Hematopoietic multipotent progenitor cell treated with erythropoietin and hydrocortisone succinate and interleukin-3 and kit ligand, for 6 days (in vitro differentiated cells): ENCODE measurements at regions not wholly inside any gene's neighbourhood (a gene's known extent, or its start where the extent isn't known, plus 50 kb on each side); places are given as distances from the start of the nearest gene placed in this dataset.

Source experiments
- DNase-seq: peaks from one replicate; pipeline ENCODE4 v3.0.0-alpha.2; 2015

- DNase-seq: no peak
These were observed 183.8 kb upstream of the GSC start for GRCh38 chr14:94953541-94954260.

- DNase-seq: no peak
These were observed 182.2 kb upstream of the GSC start for GRCh38 chr14:94952097-94952496.

- DNase-seq: no peak
These were observed 176.3 kb upstream of the GSC start for GRCh38 chr14:94946244-94946643.

GRCh38 chr14:94945615-94946014 lies 175.7 kb upstream of the GSC start:
- DNase-seq: no peak

GRCh38 chr14:94944636-94945258 lies 174.8 kb upstream of the GSC start:
- DNase-seq: no peak

GRCh38 chr14:94942601-94943000 lies 172.7 kb upstream of the GSC start:
- DNase-seq: no peak

GRCh38 chr14:94941311-94941710 lies 171.4 kb upstream of the GSC start:
- no peak for DNase-seq

- DNase-seq: no peak
These were observed 170.5 kb upstream of the GSC start for GRCh38 chr14:94940263-94940993.

- DNase-seq: no peak
These were observed 168.1 kb upstream of the GSC start for GRCh38 chr14:94938016-94938415.

- no peak for DNase-seq
These were observed 167.2 kb upstream of the GSC start for GRCh38 chr14:94936901-94937685.

- DNase-seq: no peak
These were observed 166.5 kb upstream of the GSC start for GRCh38 chr14:94936401-94936892.

GRCh38 chr14:94935706-94936300 lies 165.9 kb upstream of the GSC start:
- no peak for DNase-seq

GRCh38 chr14:94934276-94934810 lies 164.4 kb upstream of the GSC start:
- DNase-seq: no peak

- DNase-seq: no peak
These were observed 163.6 kb upstream of the GSC start for GRCh38 chr14:94933486-94933885.

- DNase-seq: no peak
These were observed 162.7 kb upstream of the GSC start for GRCh38 chr14:94932589-94932988.

GRCh38 chr14:94930690-94931089 lies 160.8 kb upstream of the GSC start:
- no peak for DNase-seq

- no peak for DNase-seq
These were observed 159.4 kb upstream of the GSC start for GRCh38 chr14:94929354-94929753.

- DNase-seq: no peak
These were observed 156.3 kb upstream of the GSC start for GRCh38 chr14:94926176-94926575.

GRCh38 chr14:94925416-94926173 lies 155.7 kb upstream of the GSC start:
- DNase-seq: no peak

- DNase-seq: no peak
These were observed 154.3 kb upstream of the GSC start for GRCh38 chr14:94924189-94924588.

GRCh38 chr14:94923786-94924185 lies 153.9 kb upstream of the GSC start:
- DNase-seq: no peak
